Tibial artery (tissue), 4 donors: ENCODE measurements at regions not wholly inside any gene's neighbourhood (a gene's known extent, or its start where the extent isn't known, plus 50 kb on each side); places are given as distances from the start of the nearest gene placed in this dataset.
"Not testable (repeated sequence)": the region's sequence is repeated elsewhere in the genome, so short reads cannot be mapped to it uniquely, and the experiment has no call there.

Experiments used
- DNase-seq, 2 donors: peaks; one replicate each; pipeline ENCODE4 v3.0.0-alpha.2; 2019
- H3K27ac ChIP-seq, 2 donors: fragments of 200-600 bp; sonication (generic) in 1 of 2; 1 replicate in 1 of 2; 2 replicates in 1 of 2; pipeline ENCODE4 v1.5.1; 2018 to 2019; ENCODE audit warnings: mild to moderate bottlenecking in 1 of 2
- H3K27me3 ChIP-seq, 2 donors: fragments of 200-600 bp; sonication (generic) in 1 of 2; one replicate each; pipeline versions ENCODE4 v1.5.1 to v1.6.0; 2016 to 2019
- H3K36me3 ChIP-seq, 3 donors: fragments of 200-600 bp; sonication (generic) in 2 of 3; one replicate each; pipeline ENCODE4 v1.5.1; 2016 to 2019; ENCODE audit warnings: mild to moderate bottlenecking in 2 of 3
- H3K4me1 ChIP-seq, 4 donors: fragments of 200-600 bp; sonication (generic) in 2 of 4; 1 replicate in 3 of 4; 2 replicates in 1 of 4; pipeline ENCODE4 v1.5.1; 2016 to 2019
- H3K4me3 ChIP-seq, 2 donors: fragments of 200-600 bp; sonication (generic) in 1 of 2; 1 replicate in 1 of 2; 2 replicates in 1 of 2; pipeline ENCODE4 v1.5.1; 2018 to 2019; ENCODE audit warnings: mild to moderate bottlenecking in 2 of 2
- H3K9me3 ChIP-seq, 3 donors: fragments of 200-600 bp; sonication (generic) in 1 of 3; one replicate each; pipeline ENCODE4 v1.5.1; 2016 to 2019
- intact Hi-C: fragments of 100-400 bp; cut with DNase I; formaldehyde crosslinking; loops from one replicate; pipeline ENCODE4 v1.15.0; 2023; ENCODE audit warnings: low total_unique reads
- TF ChIP-seq, protein P1 (sequence below), 2 experiments: fragments of 200-600 bp in 1 of 2; fragments of 450-650 bp in 1 of 2; IDR thresholded peaks; one replicate each; pipeline ENCODE4 v1.5.1; 2017 to 2019; ENCODE audit warnings: antibody characterized with exemption in 2 of 2, mild to moderate bottlenecking in 1 of 2, moderate library complexity in 1 of 2

DNA sequence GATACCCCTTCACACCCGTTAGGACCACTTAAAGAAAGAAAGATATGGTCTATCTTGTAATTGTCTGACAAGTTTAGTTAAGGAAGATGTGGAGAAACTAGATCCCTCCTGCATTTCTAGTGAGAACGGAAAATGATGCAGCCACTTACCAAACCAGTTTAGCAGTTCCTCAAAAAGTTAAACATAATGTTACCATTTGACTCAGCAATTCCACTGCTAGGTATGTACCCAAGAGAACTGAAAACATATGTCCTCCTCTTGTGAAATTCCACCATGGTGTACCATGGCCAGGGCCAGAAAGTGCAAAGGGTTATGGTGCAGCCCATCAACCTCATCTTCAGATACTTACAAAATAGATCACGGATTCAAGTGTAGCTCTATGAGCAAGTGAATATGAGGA, 79.0 kb upstream of the ID2 start:
- TF ChIP-seq, protein P1, sequence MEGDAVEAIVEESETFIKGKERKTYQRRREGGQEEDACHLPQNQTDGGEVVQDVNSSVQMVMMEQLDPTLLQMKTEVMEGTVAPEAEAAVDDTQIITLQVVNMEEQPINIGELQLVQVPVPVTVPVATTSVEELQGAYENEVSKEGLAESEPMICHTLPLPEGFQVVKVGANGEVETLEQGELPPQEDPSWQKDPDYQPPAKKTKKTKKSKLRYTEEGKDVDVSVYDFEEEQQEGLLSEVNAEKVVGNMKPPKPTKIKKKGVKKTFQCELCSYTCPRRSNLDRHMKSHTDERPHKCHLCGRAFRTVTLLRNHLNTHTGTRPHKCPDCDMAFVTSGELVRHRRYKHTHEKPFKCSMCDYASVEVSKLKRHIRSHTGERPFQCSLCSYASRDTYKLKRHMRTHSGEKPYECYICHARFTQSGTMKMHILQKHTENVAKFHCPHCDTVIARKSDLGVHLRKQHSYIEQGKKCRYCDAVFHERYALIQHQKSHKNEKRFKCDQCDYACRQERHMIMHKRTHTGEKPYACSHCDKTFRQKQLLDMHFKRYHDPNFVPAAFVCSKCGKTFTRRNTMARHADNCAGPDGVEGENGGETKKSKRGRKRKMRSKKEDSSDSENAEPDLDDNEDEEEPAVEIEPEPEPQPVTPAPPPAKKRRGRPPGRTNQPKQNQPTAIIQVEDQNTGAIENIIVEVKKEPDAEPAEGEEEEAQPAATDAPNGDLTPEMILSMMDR (IDR thresholded peaks at IDR 0.05), result no peak
- H3K27ac ChIP-seq, result no peak overlapping the region
- H3K4me1 ChIP-seq, result peaks cover 0 to 22% (median 8%) of the 10 kb centered on the region in 4 donors
- H3K4me3 ChIP-seq, result no peak overlapping the region
- no peaks in the 10 kb centered on the region for H3K36me3 ChIP-seq
- DNase-seq, result no peak
- H3K9me3 ChIP-seq, result no peaks in the 10 kb centered on the region
- intact Hi-C loops, result no loop called here
- no peaks in the 10 kb centered on the region for H3K27me3 ChIP-seq

- DNase-seq, intact Hi-C loops, H3K4me3 ChIP-seq, H3K9me3 ChIP-seq, H3K36me3 ChIP-seq, H3K27ac ChIP-seq, H3K27me3 ChIP-seq: not testable (repeated sequence)
- H3K4me1 ChIP-seq, result peaks cover 0 to 27% (median 8%) of the 10 kb centered on the region in 4 donors
These were observed 78.5 kb upstream of the ID2 start for GRCh38 chr2:8603356-8603755.

GRCh38 chr2:8604262-8604661, 77.6 kb upstream of the ID2 start:
- no peak for DNase-seq
- no peaks in the 10 kb centered on the region for H3K9me3 ChIP-seq
- no peaks in the 10 kb centered on the region for H3K27me3 ChIP-seq
- TF ChIP-seq, protein P1 (IDR thresholded peaks at IDR 0.05), result no peak
- H3K4me3 ChIP-seq, result no peak overlapping the region
- H3K4me1 ChIP-seq, result peaks cover 0 to 27% (median 8%) of the 10 kb centered on the region in 4 donors
- no peak overlapping the region for H3K27ac ChIP-seq
- H3K36me3 ChIP-seq, result no peaks in the 10 kb centered on the region
- intact Hi-C loops, result no loop called here

DNA sequence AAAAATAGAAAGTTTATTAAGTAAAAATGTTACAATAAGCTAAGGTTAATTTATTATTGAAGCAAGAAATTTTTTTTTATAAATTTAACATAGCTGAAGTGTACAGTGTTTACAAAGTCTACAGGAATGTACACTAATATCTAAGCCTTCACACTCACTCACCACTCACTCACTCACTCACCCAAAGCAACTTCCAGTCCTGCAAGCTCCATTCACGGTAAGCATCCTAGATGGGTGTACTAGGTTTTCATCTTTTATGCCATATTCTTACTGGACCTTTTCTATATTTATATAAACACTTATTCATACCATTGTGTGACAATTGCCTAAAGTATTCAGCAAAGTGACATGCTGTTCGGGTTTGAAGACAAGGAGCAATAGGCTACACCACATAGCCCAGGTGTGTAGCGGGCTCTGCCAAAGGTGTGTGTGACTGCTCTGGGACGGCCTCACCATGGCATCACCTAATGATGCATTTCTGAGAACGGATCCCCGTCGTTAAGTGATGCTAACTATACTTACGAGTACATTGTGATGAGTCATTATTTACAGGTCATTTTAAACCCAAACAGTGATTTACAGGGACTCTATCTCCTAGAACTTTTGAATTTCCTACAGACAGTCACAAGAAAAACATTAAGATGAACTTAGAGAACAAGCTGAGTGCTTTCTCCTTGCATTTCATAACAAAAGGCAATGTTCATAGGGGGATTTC, 76.3 kb upstream of the ID2 start:
- Histone ChIP-seq H3K27me3 (no peaks in the 10 kb centered on the region), H3K36me3 (no peaks in the 10 kb centered on the region), H3K4me3 (no peak overlapping the region), H3K4me1 (peaks cover 0 to 27% (median 8%) of the 10 kb centered on the region in 4 donors), H3K9me3 (no peaks in the 10 kb centered on the region), H3K27ac (peak overlapping the region; percentile 24 to 50)
- TF ChIP-seq, protein P1 (IDR thresholded peaks at IDR 0.05), result no peak
- no peak for DNase-seq
- intact Hi-C loops, result no loop called here

- Histone ChIP-seq H3K36me3 (no peaks in the 10 kb centered on the region), H3K27me3 (no peaks in the 10 kb centered on the region), H3K9me3 (no peaks in the 10 kb centered on the region), H3K27ac (peak overlapping the region; percentile 24 to 50), H3K4me3 (no peak overlapping the region), H3K4me1 (peaks cover 0 to 27% (median 8%) of the 10 kb centered on the region in 4 donors)
- TF ChIP-seq, protein P1 (IDR thresholded peaks at IDR 0.05), result no peak
- intact Hi-C loops, result no loop called here
- DNase-seq, result no peak
These were observed 75.6 kb upstream of the ID2 start for GRCh38 chr2:8606226-8606625.

- Histone ChIP-seq H3K9me3 (no peaks in the 10 kb centered on the region), H3K27ac (peak overlapping the region; percentile 24 to 50), H3K4me3 (no peak overlapping the region), H3K4me1 (peaks cover 0 to 27% (median 8%) of the 10 kb centered on the region in 4 donors), H3K36me3 (no peaks in the 10 kb centered on the region), H3K27me3 (no peaks in the 10 kb centered on the region)
- TF ChIP-seq, protein P1 (IDR thresholded peaks at IDR 0.05), result no peak
- intact Hi-C loops, result no loop called here
- no peak for DNase-seq
These were observed 75.0 kb upstream of the ID2 start for GRCh38 chr2:8606649-8607550.
